B cell (primary cell): ENCODE measurements at regions not wholly inside any gene's neighbourhood (a gene's known extent, or its start where the extent isn't known, plus 50 kb on each side); places are given as distances from the start of the nearest gene placed in this dataset.

ENCODE experiments used
- ATAC-seq: fragments of 200-7000 bp; cut with Tn5 transposase; one replicate; pipeline ENCODE4 v1.10.0; 2021; ENCODE audit warnings: low read depth, mild to moderate bottlenecking, moderate number of reproducible peaks, moderate library complexity
- CTCF ChIA-PET: fragments of 350-600 bp; sonication (Branson Sonifier 250); formaldehyde crosslinking; loops from one replicate; lab custom pipeline; 2021; ENCODE audit warnings: antibody characterized with exemption, inconsistent platforms; lab: Charles Lee
- POLR2A ChIA-PET: fragments of 350-600 bp; sonication (Branson Sonifier 250); formaldehyde crosslinking; loops from one replicate; lab custom pipeline; 2021; ENCODE audit warnings: antibody characterized with exemption; lab: Charles Lee
- DNase-seq: peaks from one replicate; pipeline ENCODE4 v3.0.0; 2013
- H2AFZ ChIP-seq: 2 replicates; pipeline ENCODE4 v1.6.1; 2012; ENCODE audit warnings: mild to moderate bottlenecking, low read depth, low read length; ENCODE audit not compliant: insufficient read depth, poor library complexity, severe bottlenecking
- H3K27ac ChIP-seq, 2 donors: 1 replicate in 1 of 2; 2 replicates in 1 of 2; pipeline ENCODE4 v1.5.1; 2012 to 2013; ENCODE audit warnings: low read length in 2 of 2, mild to moderate bottlenecking in 2 of 2, moderate library complexity in 1 of 2
- H3K27me3 ChIP-seq, 4 experiments: fragments of 200-600 bp in 1 of 4; sonication (generic) in 1 of 4; replicated peaks in 1 of 4; 1 replicate in 2 of 4; 2 replicates in 2 of 4; pipeline versions ENCODE4 v1.6.1 to v1.7.0; 2013 to 2016; ENCODE audit warnings: low read length in 3 of 4, mild to moderate bottlenecking in 2 of 4, mixed read lengths in 1 of 4, moderate library complexity in 1 of 4; ENCODE audit not compliant: insufficient read depth in 4 of 4, control insufficient read depth in 3 of 4; ENCODE audit errors: control extremely low read depth in 1 of 4
- H3K36me3 ChIP-seq, 2 experiments: replicated peaks in 1 of 2; 1 replicate in 1 of 2; 2 replicates in 1 of 2; pipeline versions ENCODE4 v1.6.1 to v1.7.1; 2013; ENCODE audit warnings: low read length in 1 of 2; ENCODE audit not compliant: insufficient read depth in 2 of 2, control insufficient read depth in 1 of 2; ENCODE audit errors: control extremely low read depth in 1 of 2, extremely low read depth in 1 of 2
- H3K4me1 ChIP-seq, 2 donors: fragments of 200-600 bp in 1 of 2; sonication (generic) in 1 of 2; 1 replicate in 1 of 2; 2 replicates in 1 of 2; pipeline versions ENCODE4 v1.5.1 to v1.6.1; 2013 to 2017; ENCODE audit warnings: low read length in 2 of 2; ENCODE audit not compliant: control insufficient read depth in 2 of 2, insufficient read depth in 2 of 2
- H3K4me2 ChIP-seq: replicated peaks from 2 replicates; pipeline ENCODE3; 2012; ENCODE audit warnings: mild to moderate bottlenecking, low read depth, low read length; ENCODE audit not compliant: poor library complexity, severe bottlenecking
- H3K4me3 ChIP-seq, 5 experiments: fragments of 200-600 bp in 1 of 5; sonication (generic) in 1 of 5; 1 replicate in 3 of 5; 2 replicates in 2 of 5; pipeline versions ENCODE4 v1.5.1 to v1.7.0; 2011 to 2016; ENCODE audit warnings: low read length in 4 of 5, mild to moderate bottlenecking in 4 of 5, low read depth in 2 of 5, control low read depth in 1 of 5, moderate library complexity in 1 of 5; ENCODE audit not compliant: insufficient read depth in 1 of 5; ENCODE audit errors: control extremely low read depth in 1 of 5, extremely low read depth in 1 of 5
- H3K79me2 ChIP-seq: fragments of 200-600 bp; sonication (generic); one replicate; pipeline ENCODE4 v1.6.0; 2016; ENCODE audit warnings: low read length; ENCODE audit not compliant: control insufficient read depth, insufficient read depth
- H3K9ac ChIP-seq: fragments of 200-600 bp; sonication (generic); 2 replicates; pipeline ENCODE4 v1.6.1; 2017; ENCODE audit warnings: mild to moderate bottlenecking, low read length, moderate library complexity
- H3K9me3 ChIP-seq, 3 donors: one replicate each; pipeline versions ENCODE4 v1.6.1 to v1.7.1; 2013; ENCODE audit warnings: low read length in 2 of 3; ENCODE audit not compliant: control insufficient read depth in 2 of 3, insufficient read depth in 1 of 3; ENCODE audit errors: control extremely low read depth in 1 of 3
- H4K20me1 ChIP-seq: 2 replicates; pipeline ENCODE4 v1.6.0; 2012; ENCODE audit warnings: mild to moderate bottlenecking, low read length; ENCODE audit not compliant: insufficient read depth, control insufficient read depth, poor library complexity, severe bottlenecking
- H3K27ac Mint-ChIP-seq: one replicate; pipeline ENCODE4 v1.8.0; 2021; ENCODE audit warnings: mixed read lengths
- H3K27me3 Mint-ChIP-seq: one replicate; pipeline ENCODE4 v1.8.0; 2021; ENCODE audit warnings: mixed read lengths
- H3K4me1 Mint-ChIP-seq: one replicate; pipeline ENCODE4 v1.8.0; 2021; ENCODE audit warnings: mixed read lengths
- H3K4me3 Mint-ChIP-seq: one replicate; pipeline ENCODE4 v1.8.0; 2021; ENCODE audit warnings: mixed read lengths
- H3K9me3 Mint-ChIP-seq: one replicate; pipeline ENCODE4 v1.8.0; 2022; ENCODE audit warnings: mixed read lengths; ENCODE audit not compliant: insufficient read depth
- CTCF ChIP-seq: fragments of 200-600 bp; IDR thresholded peaks from one replicate; pipeline ENCODE4 v1.8.0; 2022; ENCODE audit warnings: antibody characterized with exemption, mild to moderate bottlenecking
- EZH2 ChIP-seq: IDR thresholded peaks from 2 replicates; pipeline ENCODE4 v1.6.1; 2012; ENCODE audit warnings: borderline replicate concordance, low read depth, mild to moderate bottlenecking, moderate library complexity, low read length; ENCODE audit not compliant: insufficient read depth, poor library complexity, severe bottlenecking
- WGBS: methylation state at CpG from one replicate; pipeline ENCODE4 v1.1.5; 2013; ENCODE audit warnings: missing lambda C conversion rate; ENCODE audit not compliant: insufficient coverage; 5-methylcytosine and 5-hydroxymethylcytosine counted together
- intact Hi-C: fragments of 100-400 bp; cut with micrococcal nuclease; formaldehyde crosslinking; loops from one replicate; pipeline ENCODE4 v1.10.0; 2022

- DNase-seq (no peak), ATAC-seq (no peak)
- no peaks in the 10 kb centered on the region for H3K4me1 Mint-ChIP-seq
- Histone ChIP-seq H4K20me1 (no peaks in the 10 kb centered on the region), H3K36me3 (no peaks in the 10 kb centered on the region), H2AFZ (no peak overlapping the region), H3K4me2 (no peak overlapping the region), H3K9me3 (peaks cover 0 to 3% (median 0%) of the 10 kb centered on the region in 3 donors), H3K27ac (no peak overlapping the region), H3K4me1 (no peaks in the 10 kb centered on the region), H3K79me2 (no peaks in the 10 kb centered on the region), H3K9ac (no peak overlapping the region), H3K4me3 (no peak overlapping the region), H3K27me3 (peaks cover 0 to 5% (median 0%) of the 10 kb centered on the region in 4 experiments)
- POLR2A ChIA-PET = no interaction called here
- TF ChIP-seq EZH2 (no peak), CTCF (no peak)
- 94% methylated on average over 8 of the region's 9 CpGs for WGBS
- H3K9me3 Mint-ChIP-seq = no peaks in the 10 kb centered on the region
- CTCF ChIA-PET = no interaction called here
- H3K27ac Mint-ChIP-seq = no peak overlapping the region
- H3K27me3 Mint-ChIP-seq = peaks cover 3% of the 10 kb centered on the region
- intact Hi-C loops = no loop called here
- H3K4me3 Mint-ChIP-seq = no peak overlapping the region
Measured at GRCh38 chr10:117868151-117868550, 178.6 kb downstream of the RAB11FIP2 start.

- Histone ChIP-seq H3K27ac (no peak overlapping the region), H3K9ac (no peak overlapping the region), H3K9me3 (no peaks in the 10 kb centered on the region), H3K4me3 (no peak overlapping the region), H3K27me3 (peaks cover 0 to 3% (median 0%) of the 10 kb centered on the region in 4 experiments), H3K36me3 (no peaks in the 10 kb centered on the region), H4K20me1 (no peaks in the 10 kb centered on the region), H3K4me1 (no peaks in the 10 kb centered on the region), H3K79me2 (no peaks in the 10 kb centered on the region), H2AFZ (no peak overlapping the region), H3K4me2 (no peak overlapping the region)
- no peaks in the 10 kb centered on the region for H3K9me3 Mint-ChIP-seq
- ATAC-seq = no peak
- WGBS = no CpG with 5 or more reads among the region's 2 CpGs
- H3K27ac Mint-ChIP-seq = no peak overlapping the region
- intact Hi-C loops = no loop called here
- ChIA-PET CTCF (no interaction called here), POLR2A (no interaction called here)
- peaks cover 8% of the 10 kb centered on the region for H3K27me3 Mint-ChIP-seq
- H3K4me1 Mint-ChIP-seq = no peaks in the 10 kb centered on the region
- H3K4me3 Mint-ChIP-seq = no peak overlapping the region
- TF ChIP-seq CTCF (no peak), EZH2 (no peak)
- no peak for DNase-seq
Measured at GRCh38 chr10:117875793-117876192, 170.9 kb downstream of the RAB11FIP2 start.
